ENCODE measurements at regions not wholly inside any gene's neighbourhood (a gene's known extent, or its start where the extent isn't known, plus 50 kb on each side); places are given as distances from the start of the nearest gene placed in this dataset.
A peak's percentile ranks its signal among the peaks of the same experiment; 100 is the strongest.
"Not testable (repeated sequence)": the region's sequence is repeated elsewhere in the genome, so short reads cannot be mapped to it uniquely, and the experiment has no call there.

- no peak for FAIRE-seq
Observed at GRCh38 chr1:213324859-213325258, 273.8 kb downstream of the RPS6KC1 start.

- FAIRE-seq = no peak
Observed at GRCh38 chr1:213325482-213325881, 274.4 kb downstream of the RPS6KC1 start.

GRCh38 chr1:213326281-213327016 is 275.4 kb downstream of the RPS6KC1 start:
- FAIRE-seq = no peak

- no peak for FAIRE-seq
Observed at GRCh38 chr1:213327017-213327667, 276.1 kb downstream of the RPS6KC1 start.

- FAIRE-seq = no peak
Observed at GRCh38 chr1:213329406-213330008, 278.5 kb downstream of the RPS6KC1 start.

GRCh38 chr1:213330281-213330680 is 279.2 kb downstream of the RPS6KC1 start:
- no peak for FAIRE-seq

GRCh38 chr1:213331631-213332175 is 280.7 kb downstream of the RPS6KC1 start:
- no peak for FAIRE-seq

- no peak for FAIRE-seq
Observed at GRCh38 chr1:213332491-213332890, 281.4 kb downstream of the RPS6KC1 start.

- no peak for FAIRE-seq
Observed at GRCh38 chr1:213333121-213333520, 282.1 kb downstream of the RPS6KC1 start.

- no peak for FAIRE-seq
Observed at GRCh38 chr1:213335084-213335483, 284.0 kb downstream of the RPS6KC1 start.

GRCh38 chr1:213337025-213337678 is 286.1 kb downstream of the RPS6KC1 start:
- no peak for FAIRE-seq

GRCh38 chr1:213340593-213340992 is 289.6 kb downstream of the RPS6KC1 start:
- FAIRE-seq = no peak

GRCh38 chr1:213345621-213346020 is 294.6 kb downstream of the RPS6KC1 start:
- no peak for FAIRE-seq

- no peak for FAIRE-seq
Observed at GRCh38 chr1:213357403-213357802, 306.4 kb downstream of the RPS6KC1 start.

GRCh38 chr1:213358368-213358767 is 307.3 kb downstream of the RPS6KC1 start:
- FAIRE-seq = not testable (repeated sequence)

- FAIRE-seq = no peak
Observed at GRCh38 chr1:213362598-213362997, 311.6 kb downstream of the RPS6KC1 start.

- no peak for FAIRE-seq
Observed at GRCh38 chr1:213366141-213366831, 315.2 kb downstream of the RPS6KC1 start.

- FAIRE-seq = no peak
Observed at GRCh38 chr1:213369465-213369864, 318.4 kb downstream of the RPS6KC1 start.

GRCh38 chr1:213370523-213370922 is 319.5 kb downstream of the RPS6KC1 start:
- no peak for FAIRE-seq

GRCh38 chr1:213371525-213371846 is 320.4 kb downstream of the RPS6KC1 start:
- FAIRE-seq = no peak

GRCh38 chr1:213371847-213372619 is 321.0 kb downstream of the RPS6KC1 start:
- no peak for FAIRE-seq

GRCh38 chr1:213374369-213374768 is 323.3 kb downstream of the RPS6KC1 start:
- peak; percentile 94 for FAIRE-seq

Measured in TTC549 (cell line).